ENCODE measurements at regions not wholly inside any gene's neighbourhood (a gene's known extent, or its start where the extent isn't known, plus 50 kb on each side); places are given as distances from the start of the nearest gene placed in this dataset.

GRCh38 chr1:88063605-88064004, 620.5 kb upstream of the PKN2 start:
- no peak for TF ChIP-seq CTCF (IDR thresholded peaks at IDR 0.05)
- TF ChIP-seq POLR2A (IDR thresholded peaks at IDR 0.05), result no peak
